HT1080 (cell line): ENCODE measurements at regions not wholly inside any gene's neighbourhood (a gene's known extent, or its start where the extent isn't known, plus 50 kb on each side); places are given as distances from the start of the nearest gene placed in this dataset.
"Not testable (repeated sequence)": the region's sequence is repeated elsewhere in the genome, so short reads cannot be mapped to it uniquely, and the experiment has no call there.

Experiments used
- DNase-seq: peaks from one replicate; pipeline ENCODE4 v3.0.0-alpha.2; 2015; ENCODE audit warnings: low read depth

DNA sequence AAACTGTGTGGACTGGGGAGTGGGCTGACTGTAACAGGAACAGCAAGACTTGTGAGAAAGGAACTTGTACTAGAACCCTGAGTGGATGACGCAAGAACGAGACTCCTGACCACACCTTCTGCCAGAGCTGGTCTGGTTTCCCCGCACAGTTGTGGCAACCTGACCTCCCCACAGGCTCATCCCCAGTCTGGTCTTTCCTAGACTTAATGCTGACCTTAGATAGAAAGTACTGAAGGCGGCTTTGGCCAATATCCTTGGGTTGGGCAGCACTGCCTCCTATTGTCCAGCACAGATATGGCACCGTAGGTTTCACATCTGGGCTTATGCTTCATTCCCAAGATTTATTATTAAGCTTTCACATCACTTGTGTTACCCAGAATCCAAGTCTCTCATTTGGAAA, 137.8 kb upstream of the FRG1 start:
- peak; percentile 2 for DNase-seq

DNA sequence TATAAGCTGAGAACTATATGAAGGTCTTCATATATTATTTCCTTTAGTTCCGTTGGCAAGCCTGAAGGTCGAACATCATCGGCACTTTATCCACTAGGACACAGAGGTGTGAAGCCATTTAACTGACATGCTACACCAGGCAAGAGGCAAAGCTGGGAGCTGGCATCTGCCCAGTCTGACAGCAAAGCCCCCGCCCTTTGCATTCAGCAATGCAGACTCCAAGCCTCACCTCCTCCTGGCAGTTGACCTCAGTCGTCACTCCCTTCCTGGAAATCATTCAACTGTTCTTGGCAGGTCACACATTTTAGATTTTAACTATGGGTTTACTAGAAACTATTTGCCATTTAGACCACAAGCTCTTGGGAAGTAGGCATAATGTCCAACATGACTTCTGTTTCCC, 135.8 kb upstream of the FRG1 start:
- DNase-seq = no peak

DNA sequence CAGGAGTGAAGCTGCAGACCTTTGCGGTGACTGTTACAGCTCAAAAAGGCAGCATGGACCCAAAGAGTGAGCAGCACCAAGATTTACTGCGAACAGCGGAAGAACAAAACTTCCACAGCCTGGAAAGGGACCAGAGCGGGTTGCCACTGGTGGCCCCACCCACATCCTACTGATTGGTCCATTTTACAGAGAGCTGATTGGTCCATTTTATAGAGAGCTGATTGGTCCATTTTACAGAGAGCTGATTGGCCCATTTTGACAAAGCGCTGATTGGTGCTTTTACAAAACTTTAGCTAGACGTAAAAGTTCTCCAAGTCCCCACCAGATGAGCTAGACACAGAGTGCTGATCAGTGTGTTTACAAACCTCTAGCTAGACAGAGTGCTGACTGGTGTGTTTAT, 134.2 kb upstream of the FRG1 start:
- DNase-seq = no peak

DNA sequence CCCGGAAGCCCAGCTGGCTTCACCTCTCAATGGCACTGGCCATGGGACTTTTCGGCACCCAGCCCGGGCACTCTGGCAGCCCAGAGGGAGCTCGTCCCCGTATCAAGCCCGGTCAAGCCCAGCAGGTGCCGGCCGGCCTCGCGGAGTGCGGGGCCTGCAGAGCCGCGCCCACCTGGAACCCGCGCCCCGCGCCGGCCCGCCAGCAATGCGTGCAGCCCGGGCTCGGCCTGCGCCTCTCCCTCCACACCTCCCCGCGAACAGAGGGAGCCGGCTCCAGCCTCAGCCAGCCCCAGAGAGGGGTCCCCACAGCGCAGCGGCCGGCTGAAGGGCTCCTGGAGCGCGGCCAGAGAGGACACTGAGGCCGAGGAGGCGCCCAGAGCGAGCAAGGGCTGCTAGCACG, 133.6 kb upstream of the FRG1 start:
- no peak for DNase-seq

DNA sequence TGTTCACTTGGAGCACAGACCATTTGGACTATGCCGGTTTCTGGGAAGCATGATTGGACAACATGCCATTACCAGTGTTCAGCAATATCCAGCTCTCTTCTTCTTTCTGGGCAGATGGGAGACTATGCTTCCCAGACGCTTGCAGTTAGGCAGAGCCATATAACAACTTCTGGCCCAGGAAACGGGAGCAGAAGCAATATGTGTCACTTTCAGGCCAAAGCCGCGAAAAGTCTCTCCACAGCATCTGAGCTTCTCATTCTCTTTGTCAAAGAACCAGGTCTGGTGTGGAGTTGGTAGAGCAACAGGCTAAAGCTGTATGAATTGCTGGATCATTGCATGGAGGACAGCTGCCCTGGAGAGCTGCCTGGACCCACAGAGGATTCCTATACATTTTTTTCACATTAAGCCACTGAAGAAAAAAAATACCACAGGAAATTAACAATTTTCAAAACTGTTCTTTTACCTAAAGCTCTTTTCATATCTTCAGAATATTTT, 131.4 kb upstream of the FRG1 start:
- no peak for DNase-seq

DNA sequence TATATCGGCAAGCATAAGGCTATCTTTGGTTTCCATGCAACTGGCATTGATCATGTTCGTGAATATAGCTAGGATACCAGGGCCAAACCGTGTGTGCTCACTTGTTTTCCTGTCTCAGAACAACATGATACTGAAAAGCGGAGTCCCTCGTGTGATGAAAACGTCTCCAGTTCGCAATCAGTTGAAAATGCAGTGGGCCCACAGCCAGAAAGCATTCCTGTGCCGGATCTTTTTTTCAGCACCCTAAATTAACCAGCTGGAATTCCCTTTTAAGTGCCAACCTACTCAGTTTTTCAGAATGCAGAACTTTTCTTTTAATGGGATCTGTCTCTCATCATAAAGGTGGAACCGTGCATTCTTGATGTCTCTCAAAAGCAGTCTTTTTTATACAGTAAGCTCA, 130.8 kb upstream of the FRG1 start:
- DNase-seq = no peak

DNA sequence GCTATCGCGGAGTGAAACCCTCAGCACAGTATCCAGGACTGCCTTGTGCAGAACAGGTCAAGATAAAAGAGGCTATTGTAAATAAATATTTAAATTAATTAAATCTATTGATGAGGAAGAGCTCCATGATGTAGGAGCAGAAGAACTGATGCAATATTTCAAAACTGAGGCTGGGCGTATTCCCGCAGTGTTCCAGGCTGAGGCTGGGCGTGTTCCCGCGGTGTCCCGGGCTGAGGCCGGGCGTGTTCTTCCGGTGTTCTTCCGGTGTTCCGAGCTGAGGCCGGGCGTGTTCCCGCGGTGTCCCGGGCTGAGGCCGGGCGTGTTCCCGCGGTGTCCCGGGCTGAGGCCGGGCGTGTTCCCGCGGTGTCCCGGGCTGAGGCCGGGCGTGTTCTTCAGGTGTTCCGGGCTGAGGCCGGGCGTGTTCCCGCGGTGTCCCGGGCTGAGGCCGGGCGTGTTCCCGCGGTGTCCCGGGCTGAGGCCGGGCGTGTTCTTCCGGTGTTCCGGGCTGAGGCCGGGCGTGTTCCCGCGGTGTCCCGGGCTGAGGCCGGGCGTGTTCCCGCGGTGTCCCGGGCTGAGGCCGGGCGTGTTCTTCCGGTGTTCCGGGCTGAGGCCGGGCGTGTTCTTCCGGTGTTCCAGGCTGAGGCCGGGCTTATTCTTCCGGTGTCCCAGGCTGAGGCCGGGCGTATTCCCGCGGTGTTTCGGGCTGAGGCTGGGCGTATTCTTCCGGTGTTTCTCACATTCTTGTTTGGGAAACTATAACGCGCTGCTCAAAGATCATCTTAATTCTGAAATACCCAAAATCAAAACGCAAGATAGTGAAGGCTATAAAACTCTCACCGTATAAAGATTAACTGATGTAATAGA, 130.1 kb upstream of the FRG1 start:
- not testable (repeated sequence) for DNase-seq

DNA sequence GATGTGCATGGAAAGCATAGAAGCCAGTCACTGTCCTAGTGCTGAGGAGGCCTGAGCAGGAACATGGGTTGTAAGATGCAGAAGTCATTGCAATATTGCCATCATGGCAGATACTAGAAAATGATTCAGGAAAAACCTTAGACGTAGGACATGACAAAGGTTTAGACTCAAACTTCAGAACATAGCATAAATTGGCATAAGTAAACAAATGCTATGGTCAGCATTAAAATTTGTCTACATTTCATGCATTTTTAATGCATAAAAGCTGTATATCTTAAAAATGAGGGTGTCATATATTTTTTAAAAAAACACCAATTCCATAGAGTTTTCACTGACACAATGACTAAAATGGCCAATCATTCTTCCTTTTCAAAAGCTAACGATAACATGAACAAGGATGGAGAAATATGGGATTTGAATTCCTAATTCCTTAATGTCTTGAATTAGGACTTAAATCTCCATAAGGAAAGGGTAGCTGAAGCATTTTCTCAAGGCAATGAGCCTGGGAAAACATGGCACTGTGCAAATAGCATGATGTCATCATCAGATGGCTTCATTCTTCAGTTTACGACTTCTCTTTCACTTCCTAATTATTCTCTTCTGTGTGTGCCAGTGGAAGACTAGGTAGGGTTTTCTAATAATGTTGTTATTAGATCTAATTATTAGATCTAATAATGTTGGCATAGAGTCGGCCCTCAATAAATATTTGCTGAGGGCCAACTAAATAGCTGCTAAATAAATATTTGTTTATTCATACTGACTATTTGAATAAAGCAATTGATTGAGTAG, 125.1 kb upstream of the FRG1 start:
- no peak for DNase-seq

DNA sequence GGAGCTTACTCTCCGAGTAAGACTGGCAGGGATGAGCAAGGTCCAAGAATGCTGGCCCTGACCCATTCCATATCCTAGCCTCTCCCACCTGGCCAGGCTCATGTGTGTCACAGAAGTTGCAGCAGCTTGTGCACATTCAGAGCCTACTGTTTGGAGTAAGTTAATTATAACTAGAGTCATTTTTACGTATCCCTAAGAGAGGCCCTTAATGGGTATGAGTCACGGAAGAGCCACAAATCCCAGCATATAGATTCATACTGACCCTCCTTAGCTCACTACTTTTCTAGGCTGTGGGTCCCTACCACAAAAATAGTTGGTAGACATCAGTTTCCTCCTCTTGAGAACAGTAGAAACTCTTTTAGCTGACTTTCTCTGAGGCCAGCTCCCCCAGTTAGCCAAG, 118.3 kb upstream of the FRG1 start:
- DNase-seq = no peak

DNA sequence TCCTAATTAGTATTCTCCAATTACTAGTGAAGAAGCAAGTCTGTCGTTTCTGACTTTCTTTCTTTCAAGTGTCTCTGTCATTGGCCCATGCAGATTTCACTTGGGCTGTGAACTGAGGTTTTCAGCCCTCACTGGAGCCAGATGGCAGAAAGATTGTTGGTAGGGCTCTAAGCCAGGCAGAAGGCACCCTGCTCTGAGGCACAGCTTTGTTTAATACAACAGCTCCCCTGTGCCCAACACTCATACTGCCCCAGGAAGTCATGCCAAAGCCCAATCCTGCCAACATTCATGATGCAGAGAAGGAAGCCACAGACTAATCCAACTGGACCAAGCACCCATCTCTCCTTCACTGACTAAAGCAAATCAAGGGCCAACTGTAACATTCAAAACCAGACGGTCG, 117.1 kb upstream of the FRG1 start:
- no peak for DNase-seq

DNA sequence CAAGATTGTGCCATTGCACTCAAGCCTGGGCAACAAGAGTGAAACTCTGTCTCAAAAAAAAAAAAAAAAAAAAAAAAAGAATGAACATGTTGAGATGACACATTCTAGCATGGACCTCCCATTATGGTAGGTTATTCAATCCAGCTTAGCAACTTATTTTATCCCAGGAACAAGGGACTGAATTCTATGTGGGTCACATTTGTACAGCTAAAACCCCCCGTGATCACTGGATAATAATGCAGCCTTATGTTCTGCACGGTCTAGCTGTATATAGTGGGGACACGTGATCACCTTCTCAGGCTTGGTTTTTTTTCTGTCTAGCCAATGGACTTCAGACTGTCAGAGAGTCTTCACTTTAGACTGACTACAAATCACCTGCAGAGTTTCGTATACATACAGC, 115.2 kb upstream of the FRG1 start:
- DNase-seq = no peak

DNA sequence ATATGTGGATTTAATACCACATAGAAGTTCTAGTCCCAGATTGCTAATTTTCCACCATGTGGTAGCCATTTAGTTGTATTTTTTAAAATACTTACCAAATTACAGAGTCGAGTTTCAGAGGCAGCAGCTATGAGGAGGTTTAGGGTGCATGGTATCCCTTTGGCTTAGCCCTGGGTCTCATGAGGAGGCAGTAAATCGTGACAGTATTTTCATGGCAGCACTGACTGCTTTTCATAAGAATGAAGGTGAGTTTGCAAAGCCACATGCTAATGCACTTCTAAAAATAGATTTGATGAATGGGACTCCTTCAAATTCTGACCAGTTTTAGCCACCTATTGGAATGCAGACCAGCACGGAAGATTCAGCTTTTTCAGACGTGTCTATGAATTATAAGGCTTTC, 114.0 kb upstream of the FRG1 start:
- no peak for DNase-seq

DNA sequence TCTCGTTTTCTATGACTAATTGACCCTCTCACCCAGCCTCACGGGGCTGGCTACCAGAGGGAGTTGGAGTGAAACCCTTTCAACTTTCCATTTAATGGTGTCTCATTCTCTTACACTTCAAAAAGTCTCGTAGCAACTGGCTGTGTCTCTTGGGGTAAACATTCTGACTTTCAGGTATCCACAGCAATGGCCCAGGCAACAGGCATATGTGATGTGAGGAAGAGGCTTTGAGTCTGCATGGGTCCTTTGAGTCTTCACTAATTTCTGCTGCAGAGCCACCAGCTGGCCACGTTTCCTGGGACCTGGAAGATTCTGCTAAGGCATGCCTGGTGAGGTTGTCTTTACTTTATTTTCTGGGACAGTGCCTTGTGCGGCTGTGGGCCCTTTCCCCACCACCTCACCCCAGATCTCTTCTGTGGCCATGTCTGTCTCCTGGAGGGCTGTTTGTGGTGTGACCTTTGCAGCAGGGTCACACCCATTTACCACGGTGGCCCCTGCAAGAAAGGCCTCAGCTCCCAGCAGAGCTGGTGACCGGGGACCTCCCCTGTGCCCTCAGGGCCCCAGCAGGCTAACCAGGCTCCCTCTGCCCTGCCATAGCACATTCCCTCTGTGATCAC, 112.5 kb upstream of the FRG1 start:
- no peak for DNase-seq

DNA sequence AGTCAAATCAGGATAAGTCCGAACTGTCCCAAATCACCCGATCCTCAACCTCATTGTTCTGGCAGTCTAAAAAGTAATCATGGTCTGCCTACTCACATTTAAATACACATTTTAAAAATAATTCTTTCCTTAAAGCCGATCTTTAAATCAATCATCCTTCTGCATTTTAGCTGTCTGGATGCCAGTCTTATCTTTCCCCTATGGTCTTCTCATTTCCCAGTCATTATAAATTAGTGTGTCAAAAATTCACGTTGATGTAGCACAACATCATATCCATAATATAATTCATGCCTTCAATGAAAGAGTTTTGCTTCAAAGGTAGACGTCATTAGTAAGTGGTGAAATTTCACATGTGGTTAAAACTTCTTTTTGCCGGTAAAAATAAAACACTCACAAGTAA, 108.1 kb upstream of the FRG1 start:
- DNase-seq = no peak

DNA sequence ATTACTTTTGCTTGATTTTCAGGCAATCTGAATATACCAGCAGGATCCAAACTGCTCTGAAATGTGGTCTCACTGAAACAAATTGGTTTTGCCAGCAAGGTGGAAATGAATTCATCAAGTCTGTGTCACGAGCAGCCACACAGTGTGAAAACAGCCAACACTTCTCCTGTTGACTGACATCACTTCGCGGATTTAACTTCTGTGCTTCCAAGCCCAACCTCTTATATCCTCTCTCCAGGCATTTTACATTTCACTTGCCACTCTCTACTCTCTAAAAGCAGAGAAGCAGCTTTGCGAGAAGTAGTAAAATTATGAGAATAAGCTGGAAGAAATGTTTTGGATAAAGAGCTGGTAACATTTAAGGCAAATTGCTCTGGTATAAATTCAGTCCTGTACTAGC, 106.1 kb upstream of the FRG1 start:
- no peak for DNase-seq

DNA sequence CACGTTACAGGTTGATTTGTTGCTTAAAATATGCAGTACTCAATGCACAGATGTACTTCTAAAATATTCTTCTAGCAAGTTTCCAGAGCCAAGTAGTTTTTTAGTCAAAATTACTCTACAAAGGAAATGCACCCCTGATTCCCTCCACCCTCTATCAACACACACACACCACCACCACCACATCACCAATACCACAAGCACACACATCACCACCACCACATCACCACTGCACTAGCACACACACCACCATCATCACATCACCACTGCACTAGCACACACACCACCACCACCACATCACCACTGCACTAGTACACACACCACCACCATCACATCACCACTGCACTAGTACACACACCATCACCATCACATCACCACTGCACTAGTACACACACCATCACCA, 105.2 kb upstream of the FRG1 start:
- DNase-seq = no peak

DNA sequence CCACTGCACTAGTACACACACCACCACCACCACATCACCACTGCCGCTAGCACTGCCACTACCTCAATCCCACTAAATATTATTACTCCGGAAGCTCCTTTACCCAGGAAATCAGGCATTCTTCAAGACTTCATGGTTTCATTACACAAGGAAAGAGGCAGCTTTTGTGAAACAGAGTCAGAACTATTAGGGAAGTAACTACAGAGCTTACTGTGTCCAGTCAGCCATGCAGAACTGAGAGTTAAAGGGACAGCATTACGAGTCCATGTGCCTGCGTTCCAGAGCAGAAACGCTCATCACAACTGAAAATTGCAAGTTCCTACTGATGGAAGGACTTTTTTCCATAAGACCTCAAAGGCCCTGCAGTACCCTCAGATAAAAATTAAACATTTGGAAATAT, 103.2 kb upstream of the FRG1 start:
- DNase-seq = no peak

DNA sequence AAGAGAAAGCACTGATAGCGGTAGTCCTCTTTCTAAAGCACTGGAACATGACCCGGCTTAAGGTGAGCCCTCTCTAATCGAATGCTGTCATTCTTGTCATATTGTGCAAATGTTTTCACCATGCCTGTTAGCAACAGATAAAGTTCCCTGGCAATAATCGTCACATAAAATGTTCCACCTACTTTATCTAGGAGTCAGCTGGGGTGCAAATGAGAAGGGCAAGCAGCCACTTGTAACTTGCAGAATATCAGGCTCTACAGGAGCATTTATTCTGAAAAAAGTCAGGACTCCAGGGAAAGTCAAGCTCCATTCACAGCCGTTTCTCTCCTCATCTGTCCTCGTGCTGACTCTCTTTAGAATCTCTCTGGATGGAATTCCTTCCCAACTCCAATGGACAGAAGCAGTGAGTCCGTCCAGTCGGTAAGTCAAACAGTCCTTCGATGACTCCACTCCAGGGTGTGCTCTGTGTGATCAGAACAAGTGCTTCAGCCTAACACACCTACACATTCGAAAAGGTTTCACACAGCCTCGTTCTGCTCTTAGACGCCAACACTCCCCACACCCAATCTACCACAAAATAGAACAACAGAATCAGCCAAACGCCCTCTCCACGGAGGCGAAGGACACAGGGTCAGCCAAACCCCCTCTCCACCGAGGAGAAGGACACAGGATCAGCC, 101.7 kb upstream of the FRG1 start:
- no peak for DNase-seq

DNA sequence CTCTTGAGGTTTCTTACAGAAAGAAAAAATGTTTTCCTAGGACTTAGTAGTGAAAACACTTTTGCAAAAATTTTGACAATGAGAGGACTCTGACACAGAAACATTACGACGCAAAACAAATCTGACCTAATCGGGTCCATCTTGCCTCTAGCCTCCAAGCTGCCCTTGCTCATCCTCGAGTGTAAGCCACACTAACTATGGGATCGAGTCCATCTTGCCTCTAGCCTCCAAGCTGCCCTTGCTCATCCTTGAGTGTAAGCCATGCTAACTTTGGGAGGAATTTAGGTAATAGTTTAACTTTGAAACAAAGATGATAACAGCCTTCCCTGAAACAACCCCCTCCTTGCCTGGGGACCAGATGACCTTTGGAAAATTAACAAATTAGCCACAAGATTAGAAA, 100.3 kb upstream of the FRG1 start:
- no peak for DNase-seq

DNA sequence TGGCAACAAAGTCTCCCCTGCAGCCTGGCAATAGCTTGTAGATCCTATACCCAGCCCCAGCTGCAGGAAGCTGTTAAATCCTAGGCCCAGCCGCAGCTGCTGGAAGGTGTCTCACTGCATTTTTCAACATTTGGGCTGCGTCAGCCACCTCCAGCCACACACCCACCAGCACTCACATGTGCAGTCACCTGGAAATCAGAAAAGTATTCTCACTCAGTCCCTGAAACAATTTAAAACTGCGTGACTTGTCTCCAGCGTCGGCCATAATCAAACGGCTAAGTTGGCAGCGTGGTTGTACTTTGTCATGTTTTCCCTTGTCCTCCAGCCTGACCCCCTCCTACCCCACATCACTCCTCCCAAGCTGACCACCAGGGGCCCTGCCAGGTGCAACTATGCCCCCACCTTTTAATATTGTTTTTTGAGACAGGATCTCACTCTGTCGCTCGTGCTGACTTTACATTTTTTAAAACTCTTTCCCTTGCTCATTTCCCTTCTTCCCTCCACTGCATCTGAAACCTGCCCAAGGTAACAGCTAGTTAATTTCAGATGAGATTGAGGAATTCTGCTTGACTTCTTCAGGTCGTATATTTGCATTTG, 97.2 kb upstream of the FRG1 start:
- DNase-seq = no peak

DNA sequence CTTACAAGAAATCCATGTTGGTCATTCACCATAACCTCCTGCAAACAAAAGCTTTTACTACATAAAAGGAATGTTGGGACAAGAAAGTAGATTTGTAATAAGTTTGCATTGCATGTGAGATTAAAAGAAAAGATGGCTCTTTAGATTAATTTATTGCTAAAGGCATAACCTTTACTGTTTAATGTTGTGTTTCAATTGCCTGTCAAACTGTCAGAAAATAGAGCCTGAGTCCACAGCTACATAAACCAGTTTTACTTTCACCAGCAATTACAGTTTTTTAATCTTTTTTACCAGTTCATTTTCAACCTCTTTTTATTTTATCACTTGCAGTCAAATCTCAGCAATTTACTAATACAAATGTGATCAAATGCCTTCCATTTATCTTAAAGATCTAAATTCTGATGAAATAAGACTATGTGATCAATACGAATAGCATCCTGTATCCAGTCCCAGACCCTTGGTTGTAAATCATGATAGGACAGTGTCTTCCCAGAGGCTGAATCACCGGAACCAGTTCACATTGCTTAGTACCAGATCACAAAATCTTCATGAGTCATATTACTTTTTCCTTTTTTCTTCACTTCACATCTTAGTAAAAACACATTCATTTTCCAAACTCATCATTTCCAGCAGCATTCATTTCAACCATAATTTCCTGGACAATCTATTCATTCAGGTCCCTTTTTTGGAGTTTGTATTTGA, 95.4 kb upstream of the FRG1 start:
- peak; percentile 52 for DNase-seq
